ENCODE measurements at regions not wholly inside any gene's neighbourhood (a gene's known extent, or its start where the extent isn't known, plus 50 kb on each side); places are given as distances from the start of the nearest gene placed in this dataset.

DNA sequence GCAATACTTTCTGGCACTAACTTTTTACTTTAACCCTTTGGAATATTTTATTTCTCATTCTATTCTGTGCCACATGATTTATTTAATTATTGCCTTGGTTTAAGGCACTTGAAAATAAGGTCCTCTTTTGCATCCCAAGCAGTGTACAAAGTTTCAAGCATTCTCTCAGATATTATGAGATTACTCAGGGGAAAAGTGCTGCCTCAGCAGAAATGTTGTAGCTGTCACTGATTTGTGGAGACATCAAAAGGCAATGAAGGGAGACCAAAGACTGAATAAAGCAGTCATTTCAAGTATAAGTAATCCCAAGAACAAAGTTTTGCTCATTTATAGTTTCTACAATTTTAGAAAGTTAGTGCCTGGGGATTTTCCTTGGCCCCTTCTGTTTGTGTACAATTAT lies 253.0 kb downstream of the RNF144B start:
- no peak for TF ChIP-seq POLR2A (IDR thresholded peaks at IDR 0.05; ENCODE audit: low read length)
- TF ChIP-seq GATA1 (IDR thresholded peaks at IDR 0.05; ENCODE audit: low read depth, low read length) = no peak
